ENCODE measurements at regions not wholly inside any gene's neighbourhood (a gene's known extent, or its start where the extent isn't known, plus 50 kb on each side); places are given as distances from the start of the nearest gene placed in this dataset.

- no peak for TF ChIP-seq JUNB (CRISPR knock-in tag; IDR thresholded peaks at IDR 0.05; ENCODE audit: borderline replicate concordance)
Measured at GRCh38 chr11:134791102-134791501, 379.1 kb upstream of the B3GAT1 start (continued).

GRCh38 chr11:134789104-134789503 lies 377.1 kb upstream of the B3GAT1 start:
- no peaks in the 10 kb centered on the region for H3K79me2 ChIP-seq (ENCODE audit: insufficient read depth, low read length)
- ChIA-PET POLR2A (no interaction called here), CTCF (ENCODE audit: low intra/inter-chr PET ratio, low total read pairs) (no interaction called here)
- no peaks in the 10 kb centered on the region for H3K36me3 ChIP-seq (replicated peaks in 1 of 2; ENCODE audit: control insufficient read depth in 1 of 2, insufficient read depth in 2 of 2, low read length in 2 of 2)
- H2AFZ ChIP-seq (ENCODE audit: low read length): no peak overlapping the region
- FAIRE-seq: no peak
- H3K27ac ChIP-seq (ENCODE audit: extremely low read length, insufficient read depth, low read length): no peak overlapping the region
- no peak overlapping the region for H3K4me3 ChIP-seq (replicated peaks in 1 of 3; ENCODE audit: insufficient read depth in 1 of 3, low read depth in 2 of 3, low read length in 3 of 3)
- DNase-seq (ENCODE audit: low spot score): no peak
- no peaks in the 10 kb centered on the region for H3K4me1 ChIP-seq (ENCODE audit: insufficient read depth, low read length)
- no peaks in the 10 kb centered on the region for H4K20me1 ChIP-seq (ENCODE audit: insufficient read depth, low read length)
- 29% methylated on average over 4 of the region's 10 CpGs for WGBS (ENCODE audit: low lambda C conversion rate)
- in situ Hi-C loops (cut with HindIII; ENCODE audit: extremely low pct_ligation_motif_present, low pct_unique_long_range_greater_than_20kb): no loop called here
- H3K9ac ChIP-seq (ENCODE audit: insufficient read depth, low read depth, low read length): no peak overlapping the region
- intact Hi-C loops (cut with micrococcal nuclease; ENCODE audit: unreplicated experiment): no loop called here
- no peak for ATAC-seq
- 0 out of 5 replicates have a peak, but pooled peaks cover 0 to 7% of the 10 kb centered on the region in 2 experiments for H3K27me3 ChIP-seq (ENCODE audit: control insufficient read depth in 1 of 2, insufficient read depth in 2 of 2, low read length in 2 of 2)
- H3K9me3 ChIP-seq (ENCODE audit: low read length): no peaks in the 10 kb centered on the region
- H3K4me2 ChIP-seq (ENCODE audit: low read depth, low read length): no peak overlapping the region
- no TSS peak for BruUV-seq (replicated peaks)
- TF ChIP-seq KDM6A (CRISPR knock-in tag; IDR thresholded peaks at IDR 0.05; ENCODE audit: low read depth) (no peak), CTCF (CRISPR knock-in tag; IDR thresholded peaks at IDR 0.05) (no peak), ZNF800 (CRISPR knock-in tag; IDR thresholded peaks at IDR 0.05) (no peak), FOXO4 (CRISPR knock-in tag; conservative IDR thresholded peaks at IDR 0.05) (no peak), SKI (IDR thresholded peaks at IDR 0.05; ENCODE audit: partially characterized antibody) (no peak), CERS6 (CRISPR knock-in tag; IDR thresholded peaks at IDR 0.05) (no peak), ZNF337 (CRISPR knock-in tag; IDR thresholded peaks at IDR 0.05; ENCODE audit: borderline replicate concordance, low read depth) (no peak), SP4 (CRISPR knock-in tag; IDR thresholded peaks at IDR 0.05) (no peak), ZNF484 (CRISPR knock-in tag; IDR thresholded peaks at IDR 0.05; ENCODE audit: borderline replicate concordance, low read depth) (no peak), JARID2 (CRISPR knock-in tag; IDR thresholded peaks at IDR 0.05; ENCODE audit: insufficient replicate concordance) (no peak), PLRG1 (conservative IDR thresholded peaks at IDR 0.05) (no peak), ZNF280D (CRISPR knock-in tag; IDR thresholded peaks at IDR 0.05) (no peak), ZBTB3 (CRISPR knock-in tag; IDR thresholded peaks at IDR 0.05; ENCODE audit: borderline replicate concordance, low read depth) (no peak)
